ENCODE measurements at regions not wholly inside any gene's neighbourhood (a gene's known extent, or its start where the extent isn't known, plus 50 kb on each side); places are given as distances from the start of the nearest gene placed in this dataset.

DNA sequence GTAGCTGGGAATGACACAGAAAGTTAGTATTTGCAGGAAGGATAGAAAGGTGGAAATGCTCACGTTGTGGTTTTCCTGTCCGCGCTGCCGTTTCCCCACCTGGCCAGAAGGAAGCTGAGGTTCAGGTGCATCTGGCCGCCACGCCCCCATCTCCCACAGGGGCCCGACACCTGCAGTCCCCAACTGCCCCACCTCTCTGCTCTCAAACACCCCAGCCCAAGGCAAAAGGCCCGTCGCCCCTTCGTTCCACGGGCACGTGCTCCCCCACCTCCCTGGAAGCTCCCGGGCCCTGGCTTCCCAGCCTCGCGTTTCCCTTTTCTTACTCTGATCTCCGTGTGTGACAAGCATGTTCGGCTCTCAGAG, 985.1 kb downstream of the BRD1 start:
- TF ChIP-seq, protein P1, sequence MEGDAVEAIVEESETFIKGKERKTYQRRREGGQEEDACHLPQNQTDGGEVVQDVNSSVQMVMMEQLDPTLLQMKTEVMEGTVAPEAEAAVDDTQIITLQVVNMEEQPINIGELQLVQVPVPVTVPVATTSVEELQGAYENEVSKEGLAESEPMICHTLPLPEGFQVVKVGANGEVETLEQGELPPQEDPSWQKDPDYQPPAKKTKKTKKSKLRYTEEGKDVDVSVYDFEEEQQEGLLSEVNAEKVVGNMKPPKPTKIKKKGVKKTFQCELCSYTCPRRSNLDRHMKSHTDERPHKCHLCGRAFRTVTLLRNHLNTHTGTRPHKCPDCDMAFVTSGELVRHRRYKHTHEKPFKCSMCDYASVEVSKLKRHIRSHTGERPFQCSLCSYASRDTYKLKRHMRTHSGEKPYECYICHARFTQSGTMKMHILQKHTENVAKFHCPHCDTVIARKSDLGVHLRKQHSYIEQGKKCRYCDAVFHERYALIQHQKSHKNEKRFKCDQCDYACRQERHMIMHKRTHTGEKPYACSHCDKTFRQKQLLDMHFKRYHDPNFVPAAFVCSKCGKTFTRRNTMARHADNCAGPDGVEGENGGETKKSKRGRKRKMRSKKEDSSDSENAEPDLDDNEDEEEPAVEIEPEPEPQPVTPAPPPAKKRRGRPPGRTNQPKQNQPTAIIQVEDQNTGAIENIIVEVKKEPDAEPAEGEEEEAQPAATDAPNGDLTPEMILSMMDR (conservative IDR thresholded peaks at IDR 0.05; ENCODE audit: low read depth, low read length): no peak
- TF ChIP-seq EZH2phosphoT487 (IDR thresholded peaks at IDR 0.05; ENCODE audit: borderline replicate concordance, low read length): no peak

Measured in PC-3 (cell line).